Liver (tissue), 8 donors: ENCODE measurements at regions not wholly inside any gene's neighbourhood (a gene's known extent, or its start where the extent isn't known, plus 50 kb on each side); places are given as distances from the start of the nearest gene placed in this dataset.

Source experiments
- DNase-seq: peaks from one replicate; pipeline ENCODE4 v3.0.0-alpha.2; 2017; ENCODE audit warnings: low spot score
- H3K27ac ChIP-seq, 2 donors: one replicate each; pipeline ENCODE4 v1.7.0; 2013; ENCODE audit warnings: inconsistent platforms in 2 of 2, low read length in 2 of 2, control low read depth in 1 of 2, low read depth in 1 of 2, mild to moderate bottlenecking in 1 of 2
- H3K27me3 ChIP-seq, 4 donors: one replicate each; pipeline versions ENCODE4 v1.6.1 to v1.7.0; 2013; ENCODE audit warnings: low read length in 3 of 4, inconsistent platforms in 1 of 4, mild to moderate bottlenecking in 1 of 4, moderate library complexity in 1 of 4; ENCODE audit not compliant: control insufficient read depth in 4 of 4, insufficient read depth in 4 of 4
- H3K36me3 ChIP-seq, 4 donors: one replicate each; pipeline versions ENCODE4 v1.6.1 to v1.7.0; 2013; ENCODE audit warnings: low read length in 3 of 4, mild to moderate bottlenecking in 3 of 4, low read depth in 1 of 4, moderate library complexity in 1 of 4; ENCODE audit not compliant: control insufficient read depth in 4 of 4, insufficient read depth in 3 of 4
- H3K4me1 ChIP-seq, 4 donors: one replicate each; pipeline versions ENCODE4 v1.6.1 to v1.7.0; 2013; ENCODE audit warnings: low read length in 3 of 4, mild to moderate bottlenecking in 3 of 4, moderate library complexity in 1 of 4; ENCODE audit not compliant: control insufficient read depth in 4 of 4, insufficient read depth in 4 of 4
- H3K4me3 ChIP-seq, 3 donors: one replicate each; pipeline versions ENCODE4 v1.6.1 to v1.7.0; 2013; ENCODE audit warnings: low read length in 3 of 3, control low read depth in 1 of 3, low read depth in 1 of 3, mild to moderate bottlenecking in 1 of 3
- H3K9ac ChIP-seq, 2 donors: one replicate each; pipeline ENCODE4 v1.7.0; 2013; ENCODE audit warnings: low read length in 2 of 2, mild to moderate bottlenecking in 2 of 2, moderate library complexity in 2 of 2, control low read depth in 1 of 2, low read depth in 1 of 2
- H3K9me3 ChIP-seq, 4 donors: one replicate each; pipeline versions ENCODE4 v1.6.1 to v1.7.0; 2013; ENCODE audit warnings: low read length in 3 of 4; ENCODE audit not compliant: control insufficient read depth in 4 of 4
- ATF3 ChIP-seq: IDR thresholded peaks from 2 replicates; pipeline ENCODE4 v1.6.1; 2016; ENCODE audit warnings: antibody characterized with exemption
- CTCF ChIP-seq: fragments of 150-350 bp; IDR thresholded peaks from 2 replicates; pipeline ENCODE4 v1.5.1; 2017; ENCODE audit warnings: improper control_type of control experiment, low read depth, low read length; ENCODE audit not compliant: missing input control
- EGR1 ChIP-seq, 2 donors: IDR thresholded peaks; 2 replicates each; pipeline ENCODE4 v1.6.1; 2016 to 2018; ENCODE audit warnings: antibody characterized with exemption in 2 of 2, low read depth in 2 of 2
- FOXA1 ChIP-seq: IDR thresholded peaks from 2 replicates; pipeline ENCODE4 v1.6.1; 2016; ENCODE audit warnings: antibody characterized with exemption
- FOXA2 ChIP-seq: IDR thresholded peaks from 2 replicates; pipeline ENCODE4 v1.6.1; 2016; ENCODE audit warnings: antibody characterized with exemption
- GABPA ChIP-seq, 2 donors: IDR thresholded peaks in 1 of 2; conservative IDR thresholded peaks in 1 of 2; 2 replicates each; pipeline ENCODE4 v1.6.1; 2016; ENCODE audit warnings: antibody characterized with exemption in 2 of 2, mild to moderate bottlenecking in 1 of 2, moderate library complexity in 1 of 2
- HNF4A ChIP-seq, 2 donors: conservative IDR thresholded peaks; 2 replicates each; pipeline ENCODE4 v1.6.1; 2016; ENCODE audit warnings: antibody characterized with exemption in 2 of 2, mild to moderate bottlenecking in 2 of 2
- HNF4G ChIP-seq: IDR thresholded peaks from 2 replicates; pipeline ENCODE4 v1.6.1; 2016; ENCODE audit warnings: antibody characterized with exemption
- JUND ChIP-seq, 2 donors: IDR thresholded peaks; 2 replicates each; pipeline ENCODE4 v1.6.1; 2016; ENCODE audit warnings: antibody characterized with exemption in 2 of 2
- MAX ChIP-seq: IDR thresholded peaks from 2 replicates; pipeline ENCODE4 v1.6.1; 2016; ENCODE audit warnings: antibody characterized with exemption
- NR2F2 ChIP-seq: IDR thresholded peaks from 2 replicates; pipeline ENCODE4 v1.6.1; 2016; ENCODE audit warnings: antibody characterized with exemption
- RAD21 ChIP-seq, 2 donors: IDR thresholded peaks; 2 replicates each; pipeline ENCODE4 v1.6.1; 2016; ENCODE audit warnings: antibody characterized with exemption in 2 of 2, mild to moderate bottlenecking in 2 of 2
- REST ChIP-seq: IDR thresholded peaks from 2 replicates; pipeline ENCODE4 v1.6.1; 2016; ENCODE audit warnings: antibody characterized with exemption, mild to moderate bottlenecking
- RXRA ChIP-seq, 2 donors: IDR thresholded peaks; 2 replicates each; pipeline ENCODE4 v1.6.1; 2017 to 2018; ENCODE audit warnings: antibody characterized with exemption in 2 of 2, mild to moderate bottlenecking in 1 of 2
- SP1 ChIP-seq: IDR thresholded peaks from 2 replicates; pipeline ENCODE4 v1.6.1; 2018; ENCODE audit warnings: antibody characterized with exemption, mild to moderate bottlenecking
- TAF1 ChIP-seq: conservative IDR thresholded peaks from 2 replicates; pipeline ENCODE4 v1.6.1; 2016; ENCODE audit warnings: antibody characterized with exemption, mild to moderate bottlenecking
- YY1 ChIP-seq: IDR thresholded peaks from 2 replicates; pipeline ENCODE4 v1.6.1; 2016; ENCODE audit warnings: antibody characterized with exemption, mild to moderate bottlenecking
- ZBTB33 ChIP-seq: IDR thresholded peaks from 2 replicates; pipeline ENCODE4 v1.6.1; 2016; ENCODE audit warnings: antibody characterized with exemption
- WGBS: extraction: QIAGEN DNeasy Blood & Tissue Kit; methylation state at CpG from one replicate; pipeline ENCODE4 v1.1.7; 2013; 5-methylcytosine and 5-hydroxymethylcytosine counted together
- donor health status: healthy.
- donor health status: healthy.
- donor health status: healthy.
- donor health status: healthy.
- donor health status: healthy.

GRCh38 chr2:48220501-48220900 lies 94.0 kb upstream of the FOXN2 start:
- TF ChIP-seq FOXA2 (no peak), FOXA1 (no peak), ZBTB33 (no peak), ATF3 (no peak), NR2F2 (no peak), RAD21 (IDR thresholded peaks at IDR 0.05) (no peak), EGR1 (IDR thresholded peaks at IDR 0.05; ENCODE audit: low read depth in 2 of 2) (no peak), SP1 (no peak), YY1 (no peak), HNF4G (no peak), HNF4A (conservative IDR thresholded peaks at IDR 0.05) (no peak), RXRA (IDR thresholded peaks at IDR 0.05) (no peak)
- H3K36me3 ChIP-seq, result no peaks in the 10 kb centered on the region
- DNase-seq, result no peak
- no peaks in the 10 kb centered on the region for H3K27me3 ChIP-seq
- H3K4me3 ChIP-seq, result no peak overlapping the region
- H3K9me3 ChIP-seq, result no peaks in the 10 kb centered on the region
- 66% methylated on average over 1 of the region's 1 CpG for WGBS
- H3K9ac ChIP-seq, result peak overlapping the region in 1 of 2 donors; percentile 34
- H3K27ac ChIP-seq, result peak overlapping the region; percentile 86 to 90
- H3K4me1 ChIP-seq, result peaks cover 10 to 43% (median 32%) of the 10 kb centered on the region in 4 donors

GRCh38 chr2:48221846-48222516 lies 92.5 kb upstream of the FOXN2 start:
- Histone ChIP-seq H3K4me3 (no peak overlapping the region), H3K9me3 (no peaks in the 10 kb centered on the region), H3K9ac (no peak overlapping the region), H3K36me3 (no peaks in the 10 kb centered on the region), H3K4me1 (peaks cover 10 to 43% (median 32%) of the 10 kb centered on the region in 4 donors), H3K27me3 (no peaks in the 10 kb centered on the region), H3K27ac (peak overlapping the region; percentile 65 to 90)
- no peak for DNase-seq
- TF ChIP-seq GABPA (IDR thresholded peaks at IDR 0.05 in 1 of 2, conservative IDR thresholded peaks at IDR 0.05 in 1 of 2) (peak in 1 of 2 donors; percentile 45), RXRA (IDR thresholded peaks at IDR 0.05) (peak; percentile 82 to 96), HNF4G (peak; percentile 10), SP1 (peak; percentile 79), JUND (IDR thresholded peaks at IDR 0.05) (peak; percentile 95 to 99), MAX (peak; percentile 69), ATF3 (peak; percentile 89), RAD21 (IDR thresholded peaks at IDR 0.05) (peak in 1 of 2 donors; percentile 60), NR2F2 (peak; percentile 77), TAF1 (no peak), REST (peak; percentile 51), FOXA2 (peak; percentile 98), FOXA1 (peak; percentile 99), HNF4A (conservative IDR thresholded peaks at IDR 0.05) (peak; percentile 78 to 92), YY1 (peak; percentile 83), EGR1 (IDR thresholded peaks at IDR 0.05; ENCODE audit: low read depth in 2 of 2) (peak in 1 of 2 donors; percentile 54), CTCF (no peak), ZBTB33 (peak; percentile 67)
- 72% methylated on average over 4 of the region's 4 CpGs for WGBS
